HG03558 (cell line): ENCODE measurements at regions not wholly inside any gene's neighbourhood (a gene's known extent, or its start where the extent isn't known, plus 50 kb on each side); places are given as distances from the start of the nearest gene placed in this dataset.

Experiments
- ATAC-seq: cut with Tn5 transposase; IDR thresholded peaks from one replicate; pipeline ENCODE4 v1.9.1; 2021; ENCODE audit warnings: moderate number of reproducible peaks; ENCODE audit not compliant: unreplicated experiment; ENCODE audit errors: extremely low read depth

GRCh38 chrX:39921838-39922237 lies 175.9 kb downstream of the BCOR start:
- ATAC-seq = no peak

- ATAC-seq = no peak
Measured at GRCh38 chrX:39922488-39922887, 175.3 kb downstream of the BCOR start.

- no peak for ATAC-seq
Measured at GRCh38 chrX:39922926-39923325, 174.8 kb downstream of the BCOR start.

- no peak for ATAC-seq
Measured at GRCh38 chrX:39927380-39927779, 170.4 kb downstream of the BCOR start.

- no peak for ATAC-seq
Measured at GRCh38 chrX:39928704-39929378, 168.9 kb downstream of the BCOR start.

- no peak for ATAC-seq
Measured at GRCh38 chrX:39929379-39930025, 168.3 kb downstream of the BCOR start.

- no peak for ATAC-seq
Measured at GRCh38 chrX:39930786-39931528, 166.8 kb downstream of the BCOR start.

GRCh38 chrX:39931529-39932282 lies 166.1 kb downstream of the BCOR start:
- no peak for ATAC-seq

GRCh38 chrX:39935411-39936064 lies 162.2 kb downstream of the BCOR start:
- no peak for ATAC-seq

GRCh38 chrX:39936886-39937770 lies 160.6 kb downstream of the BCOR start:
- no peak for ATAC-seq

- no peak for ATAC-seq
Measured at GRCh38 chrX:39938466-39938865, 159.3 kb downstream of the BCOR start.

- ATAC-seq = no peak
Measured at GRCh38 chrX:39939678-39940077, 158.1 kb downstream of the BCOR start.

GRCh38 chrX:39941332-39941920 lies 156.3 kb downstream of the BCOR start:
- ATAC-seq = no peak

- ATAC-seq = no peak
Measured at GRCh38 chrX:39944416-39944815, 153.3 kb downstream of the BCOR start.

- no peak for ATAC-seq
Measured at GRCh38 chrX:39945709-39946108, 152.0 kb downstream of the BCOR start.

- ATAC-seq = no peak
Measured at GRCh38 chrX:39946822-39947221, 150.9 kb downstream of the BCOR start.

GRCh38 chrX:39948582-39948981 lies 149.2 kb downstream of the BCOR start:
- no peak for ATAC-seq

- ATAC-seq = no peak
Measured at GRCh38 chrX:39950018-39950688, 147.6 kb downstream of the BCOR start.
